SIG-M5 treated with dmso at 0.1 percent for 504 hours (cell line): ENCODE measurements at regions not wholly inside any gene's neighbourhood (a gene's known extent, or its start where the extent isn't known, plus 50 kb on each side); places are given as distances from the start of the nearest gene placed in this dataset.

ENCODE experiments used
- DNase-seq: peaks from one replicate; lab custom pipeline; 2025; ENCODE audit not compliant: unreplicated experiment; lab: John Stamatoyannopoulos, UW

- no peak for DNase-seq
Measured at GRCh38 chr5:38032149-38032548, 192.3 kb upstream of the GDNF start.

GRCh38 chr5:38031304-38031703 is 191.5 kb upstream of the GDNF start:
- no peak for DNase-seq

GRCh38 chr5:38029397-38030065 is 189.7 kb upstream of the GDNF start:
- no peak for DNase-seq

GRCh38 chr5:38023799-38024198 is 184.0 kb upstream of the GDNF start:
- no peak for DNase-seq

- DNase-seq = no peak
Measured at GRCh38 chr5:38023371-38023770, 183.5 kb upstream of the GDNF start.

- no peak for DNase-seq
Measured at GRCh38 chr5:38022631-38023030, 182.8 kb upstream of the GDNF start.

GRCh38 chr5:38018016-38018415 is 178.2 kb upstream of the GDNF start:
- no peak for DNase-seq

- DNase-seq = no peak
Measured at GRCh38 chr5:38013107-38013506, 173.3 kb upstream of the GDNF start.

GRCh38 chr5:38011668-38012188 is 171.9 kb upstream of the GDNF start:
- DNase-seq = no peak

GRCh38 chr5:38009749-38010358 is 170.0 kb upstream of the GDNF start:
- DNase-seq = no peak

- DNase-seq = no peak
Measured at GRCh38 chr5:38008198-38008597, 168.4 kb upstream of the GDNF start.

- no peak for DNase-seq
Measured at GRCh38 chr5:37999593-37999992, 159.8 kb upstream of the GDNF start.

GRCh38 chr5:37996918-37997317 is 157.1 kb upstream of the GDNF start:
- DNase-seq = no peak

GRCh38 chr5:37994729-37995128 is 154.9 kb upstream of the GDNF start:
- DNase-seq = no peak

- DNase-seq = no peak
Measured at GRCh38 chr5:37991301-37992299, 151.8 kb upstream of the GDNF start.

- no peak for DNase-seq
Measured at GRCh38 chr5:37989884-37990283, 150.0 kb upstream of the GDNF start.

GRCh38 chr5:37988454-37989046 is 148.7 kb upstream of the GDNF start:
- DNase-seq = no peak

- no peak for DNase-seq
Measured at GRCh38 chr5:37984300-37984699, 144.5 kb upstream of the GDNF start.

- no peak for DNase-seq
Measured at GRCh38 chr5:37983463-37983862, 143.6 kb upstream of the GDNF start.

- no peak for DNase-seq
Measured at GRCh38 chr5:37979559-37979958, 139.7 kb upstream of the GDNF start.

- DNase-seq = no peak
Measured at GRCh38 chr5:37975531-37975930, 135.7 kb upstream of the GDNF start.
